GM19025 (cell line): ENCODE measurements at regions not wholly inside any gene's neighbourhood (a gene's known extent, or its start where the extent isn't known, plus 50 kb on each side); places are given as distances from the start of the nearest gene placed in this dataset.

ENCODE experiments used
- ATAC-seq: cut with Tn5 transposase; IDR thresholded peaks from one replicate; pipeline ENCODE4 v1.9.1; 2021; ENCODE audit warnings: mild to moderate bottlenecking, low read depth, moderate library complexity; ENCODE audit not compliant: unreplicated experiment

DNA sequence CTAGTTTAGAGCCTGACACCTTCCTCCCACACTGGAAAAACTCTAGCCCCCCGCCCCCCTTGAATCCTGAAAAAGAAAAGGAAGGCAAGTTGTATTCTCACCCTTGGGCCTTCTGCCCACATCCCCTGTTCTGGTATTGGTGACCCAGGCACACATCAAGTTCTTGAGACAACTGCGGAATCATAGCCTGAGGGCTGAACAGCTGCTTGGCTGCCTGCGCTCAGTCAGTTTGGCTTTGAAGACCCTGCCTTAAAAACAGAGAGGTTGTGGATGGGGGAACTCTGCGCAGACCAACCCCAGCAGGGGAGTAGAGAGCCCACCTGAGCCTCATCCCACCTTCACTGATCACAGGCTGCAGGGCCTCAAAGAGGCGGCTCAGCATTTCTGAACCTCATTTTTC is 229.2 kb downstream of the ANAPC1 start:
- no peak for ATAC-seq

DNA sequence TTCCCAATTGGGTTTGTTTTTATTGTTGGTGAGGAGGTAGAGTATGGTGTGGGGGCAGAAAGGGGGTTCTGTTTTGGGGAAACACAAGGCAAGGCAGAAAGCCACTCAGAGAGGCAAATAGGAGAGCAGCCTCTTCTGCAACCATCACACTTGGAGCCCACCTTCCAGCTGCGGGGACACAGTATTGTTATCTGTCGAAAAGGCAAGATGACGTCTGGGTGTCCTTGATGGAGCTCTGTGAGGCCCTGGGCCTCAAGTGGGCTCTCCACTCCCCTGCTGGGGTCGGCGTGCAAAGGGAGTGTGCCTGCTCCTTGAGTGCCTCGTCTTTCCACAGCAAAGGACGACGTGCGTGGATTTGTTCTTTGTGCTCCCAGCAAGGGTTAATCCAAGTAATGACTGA is 227.6 kb downstream of the ANAPC1 start:
- no peak for ATAC-seq

DNA sequence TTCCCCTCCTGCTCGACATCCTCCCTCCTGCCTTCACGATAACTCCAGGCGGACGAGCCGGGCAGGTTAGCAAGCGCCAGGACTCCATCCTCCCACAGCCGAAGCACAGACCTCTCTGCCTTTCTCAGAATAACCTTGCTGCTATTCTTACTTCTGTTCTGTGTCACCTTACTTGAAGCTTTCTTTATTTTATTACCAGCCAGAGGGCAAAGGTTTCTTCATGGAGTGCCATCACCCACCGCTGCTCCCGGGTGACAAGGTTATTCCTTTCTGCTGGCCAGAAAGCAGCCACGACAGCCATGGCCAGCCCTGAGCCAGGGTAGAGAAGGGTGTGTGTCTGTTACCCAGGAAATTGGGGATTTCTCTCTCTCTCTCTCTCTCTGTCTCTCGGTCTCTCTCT is 227.1 kb downstream of the ANAPC1 start:
- ATAC-seq = no peak

DNA sequence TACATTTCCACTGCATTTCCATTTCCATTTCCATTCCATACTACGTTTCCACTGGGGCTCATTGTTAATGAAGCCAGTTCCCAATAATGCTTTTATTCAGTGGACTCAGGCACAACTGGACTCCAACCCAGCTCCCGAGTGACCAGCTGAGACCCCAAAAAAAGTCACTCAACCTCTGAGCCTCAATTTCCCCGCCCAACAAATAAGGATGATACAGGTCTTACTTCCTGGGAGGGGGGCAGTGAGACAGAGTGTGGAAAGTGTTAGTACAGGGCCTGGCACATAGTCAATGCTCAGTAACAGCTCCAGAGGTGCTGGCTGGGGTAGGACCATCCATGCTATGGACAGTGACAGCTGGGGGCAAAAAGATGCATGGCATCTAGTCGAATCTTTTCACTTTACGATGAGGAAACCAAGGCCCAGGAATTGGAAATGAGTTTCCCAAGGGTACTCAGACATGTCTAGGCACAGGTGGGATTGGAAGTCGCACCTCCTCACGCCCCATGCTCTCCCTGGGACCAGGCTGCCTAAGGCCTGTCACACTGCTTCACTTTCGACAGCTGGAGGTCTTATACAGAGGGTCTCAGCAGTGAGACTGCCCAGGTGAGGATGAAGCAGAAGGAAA is 226.5 kb downstream of the ANAPC1 start:
- no peak for ATAC-seq

DNA sequence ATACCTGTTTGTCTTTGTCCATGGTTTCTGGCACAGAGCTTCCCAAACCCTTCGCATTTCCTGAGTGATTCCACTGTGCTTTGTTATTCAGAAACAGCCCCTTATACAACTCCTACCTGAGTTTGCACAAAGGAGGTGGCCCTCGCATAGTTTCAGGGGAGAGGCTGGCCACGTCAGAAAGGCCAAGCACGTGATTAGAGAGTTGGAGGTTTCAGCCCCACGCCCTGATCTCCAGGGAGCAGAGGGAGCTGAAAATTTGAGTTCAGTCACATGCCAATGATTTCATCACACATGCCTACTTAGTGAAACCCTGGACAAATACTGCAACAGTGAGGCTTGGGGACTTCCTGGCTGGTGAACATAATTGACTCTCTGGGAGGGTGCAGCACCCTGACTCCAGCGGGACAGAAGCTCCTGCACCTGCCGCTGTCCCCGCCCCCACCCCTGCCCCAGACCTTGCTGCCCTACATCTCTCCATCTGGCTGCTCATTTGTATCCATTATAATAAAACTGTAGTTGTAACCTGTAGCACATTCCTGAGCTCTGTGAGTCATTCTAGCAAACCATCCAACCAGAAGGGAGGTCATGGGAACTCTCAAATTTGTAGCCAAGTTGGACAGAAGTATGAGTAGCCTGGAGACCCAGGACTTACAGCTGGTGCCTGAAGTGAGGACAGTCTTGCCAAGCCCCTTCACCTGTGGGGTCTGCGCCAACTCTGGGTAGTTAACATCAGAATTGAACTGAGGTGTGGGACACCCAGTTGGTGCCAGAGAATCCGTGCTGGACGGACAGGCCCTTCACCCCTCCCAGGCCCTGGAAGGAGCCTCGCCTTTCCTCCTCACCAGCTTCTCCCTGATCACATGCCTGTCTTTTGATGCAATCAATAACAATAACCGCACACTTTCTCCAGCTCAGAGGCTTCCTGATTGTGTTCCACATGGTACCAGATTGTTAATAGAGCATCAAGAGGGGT is 224.3 kb downstream of the ANAPC1 start:
- ATAC-seq = no peak

DNA sequence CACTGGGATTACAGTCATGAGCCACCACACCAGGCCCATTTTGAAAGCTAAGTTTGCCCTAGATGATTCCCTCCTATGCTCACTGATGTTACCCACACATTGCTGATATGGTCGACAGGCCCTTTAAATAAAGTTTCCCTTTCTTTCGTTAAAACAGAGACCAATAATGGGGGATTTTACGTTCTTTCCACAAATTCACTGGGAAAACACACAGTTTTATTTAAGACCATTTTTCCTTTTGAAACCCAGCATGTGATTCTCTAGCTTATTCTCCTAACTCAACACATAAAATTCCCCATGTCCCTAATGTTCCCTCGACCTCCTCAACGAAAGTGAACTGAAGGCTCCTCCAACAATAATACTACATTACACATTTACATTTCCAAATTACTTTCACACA is 223.2 kb downstream of the ANAPC1 start:
- ATAC-seq = no peak

DNA sequence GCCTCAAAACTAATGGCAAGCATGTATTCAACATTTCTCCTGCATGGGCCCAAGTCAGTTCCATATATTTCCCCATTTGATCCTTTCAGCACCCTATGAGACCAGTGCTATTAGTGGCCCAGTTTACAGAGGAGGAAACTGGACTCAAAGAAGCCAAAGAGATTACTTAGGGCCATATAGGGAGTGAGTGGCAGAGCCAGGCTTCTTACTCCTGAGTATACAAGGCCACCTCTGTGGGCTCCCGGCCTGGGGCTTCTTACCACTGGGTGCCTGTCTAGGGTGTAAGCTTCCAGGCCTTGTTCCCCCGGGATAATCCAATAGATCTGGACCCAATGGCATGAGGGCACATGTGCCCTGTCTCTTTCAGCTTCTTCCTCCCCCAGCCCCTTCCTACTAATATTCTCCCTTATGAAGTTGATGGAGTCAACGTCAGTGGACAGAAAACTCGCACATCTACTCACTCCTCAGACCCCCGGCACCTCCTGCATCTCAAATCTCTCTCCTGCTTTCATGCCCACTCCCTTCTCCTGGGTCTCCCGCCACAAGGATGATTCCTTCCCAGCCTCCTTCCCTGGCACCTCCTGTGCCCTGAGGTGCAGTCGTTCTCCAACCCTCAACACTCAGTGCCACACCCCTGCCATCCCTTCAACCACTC is 222.6 kb downstream of the ANAPC1 start:
- ATAC-seq = no peak

DNA sequence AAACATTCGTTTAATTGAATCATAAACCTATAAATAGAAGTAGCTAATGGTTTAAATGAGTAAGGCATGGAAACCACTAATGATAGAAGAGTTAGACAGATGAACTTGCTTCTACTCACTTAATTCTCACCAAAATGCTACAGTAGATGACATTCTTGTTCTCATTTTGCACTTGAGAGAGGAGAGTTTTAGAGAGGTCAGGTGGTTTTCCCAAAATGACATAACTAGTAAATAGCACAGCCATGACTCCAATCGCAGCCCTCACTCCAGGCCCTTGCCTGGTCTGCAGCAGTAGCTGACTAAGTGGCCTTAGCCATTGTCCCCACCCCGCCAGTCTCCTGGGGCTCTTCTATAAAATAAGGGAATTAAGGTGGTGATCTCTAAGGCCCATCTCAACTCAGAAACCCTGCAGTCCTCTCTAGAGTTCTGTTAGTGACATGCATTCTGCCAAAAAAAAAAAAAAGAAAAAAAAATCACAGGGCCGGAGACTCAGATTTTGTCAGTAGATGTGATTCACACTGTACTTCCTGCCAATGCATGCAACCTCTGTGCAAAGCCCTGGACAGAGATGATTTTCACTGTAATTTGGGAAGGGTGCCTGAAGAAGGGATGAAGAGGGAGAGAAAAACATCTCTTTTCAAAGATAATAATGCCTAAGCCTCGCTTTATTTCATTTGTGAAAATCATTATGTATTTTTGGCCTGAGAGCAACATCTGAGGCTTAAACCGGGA is 221.8 kb downstream of the ANAPC1 start:
- ATAC-seq = no peak

DNA sequence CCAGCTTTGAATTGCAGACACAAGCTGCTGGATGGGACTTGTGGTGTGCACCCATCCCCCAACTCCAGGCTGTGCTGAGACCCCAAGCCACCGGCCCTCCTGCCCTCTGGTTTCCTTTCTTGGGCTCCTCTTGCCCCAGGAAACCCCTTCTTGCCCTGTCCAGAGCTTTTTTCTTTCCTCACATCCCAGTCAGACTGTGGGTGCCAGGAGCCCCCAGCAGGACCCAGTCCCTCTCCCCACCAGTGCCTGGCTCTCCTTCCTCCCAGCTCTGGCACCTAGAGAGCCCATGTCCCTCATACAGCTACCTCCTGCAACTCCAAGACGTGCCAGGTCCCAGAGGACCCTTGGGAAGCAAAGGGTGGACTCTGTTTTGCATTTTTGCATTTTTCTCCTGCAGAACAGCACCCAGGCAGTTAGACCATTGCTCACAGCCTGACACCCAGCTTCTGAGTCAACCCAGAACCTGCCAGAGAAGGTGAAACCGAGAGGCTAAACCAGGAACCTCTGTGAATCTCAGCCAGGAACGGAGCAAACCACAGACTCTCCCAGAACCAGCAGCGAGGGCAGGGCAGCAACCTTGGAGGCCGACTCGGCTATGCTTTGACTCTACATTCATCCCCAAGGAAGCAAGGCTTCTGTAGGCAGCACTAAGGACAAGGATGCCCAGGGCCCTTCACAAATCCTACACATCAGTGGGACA is 221.1 kb downstream of the ANAPC1 start:
- ATAC-seq = peak; percentile 93

DNA sequence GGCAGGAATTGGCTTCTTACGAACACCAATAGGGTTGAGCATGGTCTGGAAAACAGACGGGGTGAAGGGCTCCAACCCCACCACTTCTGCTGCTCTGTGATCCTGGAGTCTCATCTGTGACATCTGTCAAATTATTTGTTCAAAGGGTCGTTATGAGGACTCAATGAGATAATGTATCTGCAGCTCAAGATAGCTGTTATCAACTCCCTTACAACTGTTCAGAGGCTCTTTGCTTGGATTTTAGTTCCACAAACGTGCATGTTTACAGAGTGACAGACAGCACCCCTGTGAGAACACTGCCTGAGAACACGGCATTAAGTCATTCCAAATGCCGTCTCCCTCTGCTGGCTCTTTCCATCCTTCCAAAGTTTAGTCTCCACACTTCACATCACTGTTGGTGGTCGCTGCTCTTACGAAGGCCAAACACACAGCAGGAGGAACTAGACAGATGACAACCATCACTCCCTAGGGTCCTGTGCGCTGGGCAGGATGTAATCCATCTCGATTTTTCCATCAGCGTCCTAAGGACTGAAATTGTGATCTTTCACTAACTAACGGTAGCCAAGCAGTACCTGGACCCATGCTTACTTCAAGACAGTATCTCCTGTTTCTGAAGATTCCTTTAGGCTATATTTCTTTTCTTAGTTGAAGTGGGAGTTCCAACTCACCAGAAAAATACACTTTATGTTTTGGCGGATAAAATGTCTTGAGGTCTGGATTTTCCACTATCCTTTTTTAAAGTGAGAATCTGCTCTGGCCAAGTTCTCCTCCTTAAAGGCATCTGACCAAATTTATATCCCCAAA is 220.3 kb downstream of the ANAPC1 start:
- ATAC-seq = no peak

DNA sequence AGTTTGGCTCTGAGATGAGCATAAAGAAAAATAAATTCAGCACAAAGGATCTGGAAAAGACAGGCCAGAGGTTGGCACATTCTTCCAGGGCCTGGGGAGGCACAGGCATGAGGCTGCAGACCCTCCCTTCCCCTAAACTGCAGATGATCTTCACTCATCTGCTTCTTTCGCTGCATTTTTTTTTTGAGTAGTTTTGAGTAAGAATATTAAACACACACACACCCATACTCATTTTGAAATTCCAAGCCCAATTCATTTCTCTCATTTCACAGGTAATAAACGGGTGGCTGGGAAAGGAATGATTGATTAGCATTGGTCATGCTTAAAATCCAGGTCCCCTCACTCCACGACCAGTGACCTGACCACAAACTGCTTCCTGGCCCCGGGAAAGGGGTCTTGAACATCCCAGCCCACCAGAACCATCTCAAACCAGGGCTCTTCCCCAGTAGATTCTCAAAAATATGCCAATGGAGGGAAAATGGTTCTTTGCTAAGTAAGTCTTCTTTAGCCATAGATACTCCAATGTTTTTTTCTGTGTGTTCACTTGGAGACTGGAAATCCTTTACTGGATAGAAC is 219.6 kb downstream of the ANAPC1 start:
- no peak for ATAC-seq

DNA sequence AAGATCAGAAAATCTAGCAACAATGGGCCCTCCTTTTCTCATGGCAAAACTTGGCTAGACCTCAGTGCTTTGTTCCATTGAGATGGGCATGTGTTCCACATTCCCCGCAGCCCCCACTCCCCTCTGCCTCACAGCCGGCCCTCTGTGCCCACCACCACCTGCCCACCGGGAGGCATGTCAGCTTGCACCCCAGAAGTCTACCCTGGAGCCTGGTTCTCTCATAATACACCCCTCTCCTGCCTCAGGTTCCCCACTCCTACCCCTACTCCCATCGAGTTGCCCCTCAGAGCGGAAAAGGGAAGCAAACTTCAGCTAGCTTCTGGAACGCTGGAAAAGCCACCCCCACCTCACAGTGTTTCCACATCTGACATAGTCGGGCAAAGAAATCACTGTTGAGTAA is 219.0 kb downstream of the ANAPC1 start:
- ATAC-seq = no peak

DNA sequence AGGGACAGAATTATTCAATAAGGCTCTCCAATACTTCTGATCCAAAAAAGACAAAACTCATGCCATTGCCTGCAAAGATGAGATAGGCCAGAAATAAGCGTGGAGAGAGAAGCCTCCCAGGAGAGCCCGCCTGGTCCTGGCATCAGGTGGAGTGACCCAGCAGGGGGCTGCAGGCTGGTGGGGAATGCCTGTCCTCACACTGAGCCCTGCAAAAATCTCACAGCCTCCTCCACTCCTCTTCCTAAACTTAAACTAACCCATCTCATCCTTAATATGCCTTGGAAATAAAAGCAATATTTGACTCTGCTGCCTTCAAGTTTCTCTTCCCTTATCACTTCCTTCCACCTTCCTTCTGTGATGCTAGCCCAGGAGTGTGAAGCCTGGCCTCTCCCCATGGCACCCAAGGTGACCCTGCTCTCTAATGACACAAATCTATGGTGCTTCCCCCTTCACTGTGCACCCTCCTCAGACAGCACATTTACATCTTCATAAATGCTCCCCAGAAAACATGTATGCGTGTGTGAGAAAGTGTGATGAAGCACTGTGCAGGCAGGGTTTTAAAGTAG is 218.4 kb downstream of the ANAPC1 start:
- ATAC-seq = no peak

DNA sequence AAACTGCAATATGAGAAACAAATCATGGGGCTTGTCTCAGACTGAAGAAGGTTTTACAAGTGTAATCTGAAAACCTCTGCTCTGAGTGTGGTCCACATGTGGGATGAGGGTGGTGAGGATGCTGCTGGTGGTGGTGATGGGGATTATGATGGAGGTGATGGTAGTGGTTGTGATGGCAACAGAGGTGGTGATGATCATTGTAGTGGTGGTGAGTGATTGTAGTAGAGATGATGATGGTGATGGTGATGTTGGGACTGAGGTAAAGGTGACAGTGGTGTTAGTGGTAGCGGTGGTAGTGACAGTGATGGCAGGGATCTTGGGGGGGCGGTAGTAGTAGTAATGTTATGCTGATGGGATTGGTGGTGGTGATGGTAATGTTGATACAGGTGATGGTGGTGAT is 217.8 kb downstream of the ANAPC1 start:
- ATAC-seq = no peak

DNA sequence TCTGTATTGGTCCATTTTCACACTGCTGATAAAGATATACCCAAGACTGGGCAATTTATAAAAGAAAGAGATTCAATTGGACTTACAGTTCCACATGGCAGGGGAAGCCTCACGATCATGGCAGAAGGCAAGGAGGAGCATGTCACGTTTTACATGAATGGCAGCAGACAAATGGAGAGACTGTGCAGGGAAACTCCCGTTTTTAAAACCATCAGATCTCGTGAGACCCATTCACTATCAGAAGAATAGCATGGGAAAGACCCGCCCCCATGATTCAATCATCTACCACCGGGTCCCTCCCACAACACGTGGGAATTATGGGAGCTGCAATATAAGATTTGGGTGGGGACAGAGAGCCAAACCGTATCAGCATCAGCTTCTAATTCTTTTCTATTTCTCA is 217.0 kb downstream of the ANAPC1 start:
- ATAC-seq = no peak

DNA sequence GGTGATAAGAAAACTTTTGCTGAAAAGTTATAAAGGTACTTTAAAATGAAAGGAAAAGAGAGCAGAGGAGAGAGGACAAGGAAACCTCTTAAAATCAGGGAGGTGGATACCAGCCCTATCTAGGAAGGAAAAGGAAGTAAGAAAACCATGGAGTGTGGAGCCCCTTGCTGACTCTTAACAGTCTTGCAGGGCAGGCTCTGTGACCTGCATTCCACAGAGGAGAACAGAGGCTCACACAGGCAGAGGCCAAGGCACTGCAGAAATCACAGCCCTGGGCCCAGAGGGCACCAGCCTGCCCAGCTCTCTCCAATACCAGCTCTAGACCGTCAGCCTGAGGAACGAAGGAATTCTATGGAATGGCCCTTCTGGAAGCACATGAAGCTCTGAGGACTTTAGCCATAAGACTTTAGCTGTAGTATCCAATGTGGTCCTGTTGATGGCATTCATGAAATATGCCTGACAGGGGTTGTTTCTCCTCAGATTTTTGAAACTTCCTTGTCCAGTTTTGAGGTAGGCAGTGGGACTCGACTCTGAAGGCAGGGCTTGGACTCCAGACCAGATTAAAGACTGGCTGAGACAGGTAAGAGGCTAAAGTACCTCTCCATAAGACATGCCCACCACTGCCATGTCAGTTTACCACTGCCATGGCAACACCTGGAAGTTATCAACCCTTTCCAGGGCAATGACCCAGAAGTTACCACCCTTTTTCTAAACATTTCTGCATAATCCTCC is 216.3 kb downstream of the ANAPC1 start:
- no peak for ATAC-seq

DNA sequence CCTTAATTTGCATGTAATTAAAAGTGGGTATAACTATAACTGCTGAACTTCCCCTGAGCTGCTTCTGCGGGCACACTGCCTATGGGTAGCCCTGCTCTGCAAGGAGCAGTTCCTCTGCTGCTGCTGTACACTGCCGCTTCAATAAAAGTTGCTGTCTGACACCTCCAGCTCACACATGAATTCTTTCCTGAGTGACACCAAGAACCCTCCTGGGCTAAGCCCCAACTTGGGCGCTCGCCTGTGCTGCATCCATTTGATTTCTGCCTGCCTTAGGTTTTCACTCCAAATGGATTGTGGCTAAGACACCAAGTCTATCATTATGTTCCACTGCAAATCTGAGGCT is 215.7 kb downstream of the ANAPC1 start:
- ATAC-seq = no peak

DNA sequence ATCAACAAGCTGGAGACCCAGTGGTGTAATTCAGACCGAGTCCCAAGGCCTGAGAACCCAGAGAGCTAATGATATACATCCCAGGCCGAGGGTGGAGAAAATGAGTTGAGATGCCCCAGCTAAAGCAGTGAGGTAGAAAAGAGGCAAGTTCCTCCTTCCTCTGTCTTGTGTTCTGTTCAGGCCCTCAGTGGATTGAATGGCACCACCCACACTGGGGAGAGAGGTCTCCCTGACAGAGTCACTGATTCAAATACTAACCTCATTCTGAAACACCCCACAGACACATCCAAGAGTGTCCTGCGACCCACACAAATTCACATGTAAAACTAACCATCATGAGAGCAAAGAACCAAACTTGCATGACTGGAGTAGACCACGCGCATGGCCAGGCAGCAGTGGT is 215.3 kb downstream of the ANAPC1 start:
- no peak for ATAC-seq
